GM21576 (cell line): ENCODE measurements at regions not wholly inside any gene's neighbourhood (a gene's known extent, or its start where the extent isn't known, plus 50 kb on each side); places are given as distances from the start of the nearest gene placed in this dataset.
A peak's percentile ranks its signal among the peaks of the same experiment; 100 is the strongest.

Experiments
- ATAC-seq: cut with Tn5 transposase; IDR thresholded peaks from one replicate; pipeline ENCODE4 v1.9.1; 2021; ENCODE audit warnings: mild to moderate bottlenecking, moderate library complexity; ENCODE audit not compliant: unreplicated experiment

DNA sequence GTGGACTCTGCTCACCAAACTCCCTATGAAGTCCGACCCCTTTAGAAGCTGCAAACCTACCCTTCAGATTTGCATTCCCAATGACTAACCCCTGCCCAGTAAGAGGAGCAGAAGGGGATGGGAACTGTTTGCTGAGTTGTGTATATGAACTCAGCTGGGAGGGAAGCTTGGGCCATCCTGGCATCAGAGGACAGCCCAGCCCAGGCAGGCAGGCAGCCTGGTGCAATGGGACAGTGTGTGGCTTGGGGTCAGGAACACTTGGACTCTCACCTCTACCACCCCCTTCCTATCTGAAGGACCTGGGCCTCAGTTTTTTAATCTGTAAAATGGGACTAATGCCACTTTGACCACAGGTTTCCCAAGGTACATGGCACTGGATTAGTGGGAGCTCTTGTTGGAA is 147.4 kb upstream of the GPR26 start:
- no peak for ATAC-seq

DNA sequence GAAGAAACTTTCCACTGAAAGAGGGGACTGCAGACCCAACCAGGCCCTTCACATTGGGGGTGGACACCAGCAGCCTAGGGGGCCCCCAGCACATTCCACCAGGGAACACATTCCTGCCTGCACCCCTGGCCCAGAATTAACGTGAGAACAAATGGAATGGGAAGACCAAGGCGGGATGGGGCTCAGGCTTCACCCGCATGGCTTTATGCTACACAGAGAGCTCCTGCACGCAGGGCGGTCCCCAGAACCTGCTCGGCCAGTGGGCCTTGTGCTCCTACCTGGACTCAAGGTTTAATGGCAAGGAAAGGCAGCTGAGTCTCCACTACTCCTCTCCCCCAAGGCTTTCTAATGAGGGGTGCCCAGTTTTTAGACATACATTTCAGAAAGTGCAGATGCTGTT is 146.3 kb upstream of the GPR26 start:
- ATAC-seq: no peak

DNA sequence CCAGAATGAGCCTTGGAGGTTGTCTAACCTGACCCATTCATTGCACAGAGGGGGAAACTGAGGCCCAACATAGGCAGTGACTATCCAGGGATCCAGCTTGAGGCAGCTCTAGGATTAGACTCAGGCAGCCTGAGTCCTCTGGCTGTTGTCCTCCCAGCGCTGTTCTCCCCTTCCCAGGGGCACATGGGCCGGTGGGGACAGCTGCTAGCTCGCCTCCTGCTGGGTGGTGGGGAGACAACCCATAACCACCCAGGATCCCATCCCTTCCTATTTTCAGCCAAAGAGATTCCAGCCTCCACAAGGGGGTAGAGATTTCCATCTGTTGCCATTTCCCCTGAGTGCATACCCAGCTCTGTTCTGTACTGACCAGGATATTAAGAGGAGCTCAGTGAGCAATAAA is 145.1 kb upstream of the GPR26 start:
- no peak for ATAC-seq

DNA sequence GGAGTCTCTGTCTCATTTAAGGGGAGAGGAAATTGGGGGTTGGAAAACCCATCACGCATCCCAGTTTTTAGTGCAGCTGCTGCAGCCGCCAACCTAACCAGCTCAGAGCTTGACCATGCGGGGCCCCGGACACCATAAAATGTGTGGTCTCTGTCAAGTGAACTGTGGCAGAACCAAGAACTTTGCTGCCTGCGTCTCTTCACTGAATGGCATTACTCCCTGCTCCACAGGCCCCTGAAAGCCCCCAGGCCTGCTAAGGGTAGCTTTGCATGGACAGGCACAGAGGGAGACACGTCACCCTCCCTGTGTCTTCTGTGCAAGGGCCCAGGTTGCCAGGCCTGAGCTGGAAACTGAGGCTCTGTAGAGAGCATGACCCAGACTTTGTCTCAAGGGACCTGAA is 144.6 kb upstream of the GPR26 start:
- ATAC-seq: no peak

DNA sequence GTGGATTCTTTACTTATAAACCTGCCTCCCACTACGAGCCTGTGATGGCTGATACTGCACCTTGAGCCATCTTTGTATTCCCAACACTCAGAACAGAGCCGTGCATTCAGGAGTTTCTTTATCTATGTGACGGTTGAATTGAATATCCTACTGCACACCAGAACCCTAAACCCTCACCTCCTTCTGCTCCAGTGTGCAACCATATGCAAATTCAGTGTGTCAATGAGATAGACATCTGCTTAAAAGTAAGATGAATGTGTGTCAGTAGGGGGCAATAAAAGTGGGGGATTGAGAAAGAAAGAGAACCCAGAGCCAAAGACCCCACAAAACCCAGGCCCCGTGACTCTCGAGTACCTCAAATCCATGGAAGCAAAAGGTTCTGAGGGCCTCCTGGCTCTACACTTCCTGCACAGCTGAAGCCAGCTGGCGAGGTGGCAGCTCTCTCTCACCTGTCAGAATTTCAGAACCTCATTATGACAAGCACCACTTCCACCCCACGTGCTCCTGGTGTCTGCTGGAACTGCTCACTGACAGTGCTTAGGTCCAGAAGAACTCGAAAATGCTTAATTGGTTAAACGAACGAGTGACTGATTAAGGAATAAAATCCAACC is 143.3 kb upstream of the GPR26 start:
- no peak for ATAC-seq

DNA sequence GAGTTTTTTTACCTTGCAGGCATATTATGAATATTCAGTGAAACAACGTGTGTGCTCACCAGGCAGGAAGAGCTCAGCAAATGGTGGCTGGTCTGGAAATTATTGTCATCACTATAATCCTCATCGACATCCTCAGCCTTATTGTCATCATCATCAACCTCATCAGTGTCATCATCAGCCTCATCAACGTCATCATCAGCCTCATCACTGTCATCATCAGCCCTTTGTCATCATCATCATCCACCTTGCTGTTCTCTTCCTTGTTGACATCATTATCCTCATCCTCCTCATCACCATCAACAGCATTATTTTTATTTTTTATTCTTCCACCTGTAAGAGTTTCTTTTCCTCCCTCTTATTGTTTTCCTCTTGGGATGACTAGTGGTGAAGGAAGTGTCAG is 142.3 kb upstream of the GPR26 start:
- ATAC-seq: no peak

DNA sequence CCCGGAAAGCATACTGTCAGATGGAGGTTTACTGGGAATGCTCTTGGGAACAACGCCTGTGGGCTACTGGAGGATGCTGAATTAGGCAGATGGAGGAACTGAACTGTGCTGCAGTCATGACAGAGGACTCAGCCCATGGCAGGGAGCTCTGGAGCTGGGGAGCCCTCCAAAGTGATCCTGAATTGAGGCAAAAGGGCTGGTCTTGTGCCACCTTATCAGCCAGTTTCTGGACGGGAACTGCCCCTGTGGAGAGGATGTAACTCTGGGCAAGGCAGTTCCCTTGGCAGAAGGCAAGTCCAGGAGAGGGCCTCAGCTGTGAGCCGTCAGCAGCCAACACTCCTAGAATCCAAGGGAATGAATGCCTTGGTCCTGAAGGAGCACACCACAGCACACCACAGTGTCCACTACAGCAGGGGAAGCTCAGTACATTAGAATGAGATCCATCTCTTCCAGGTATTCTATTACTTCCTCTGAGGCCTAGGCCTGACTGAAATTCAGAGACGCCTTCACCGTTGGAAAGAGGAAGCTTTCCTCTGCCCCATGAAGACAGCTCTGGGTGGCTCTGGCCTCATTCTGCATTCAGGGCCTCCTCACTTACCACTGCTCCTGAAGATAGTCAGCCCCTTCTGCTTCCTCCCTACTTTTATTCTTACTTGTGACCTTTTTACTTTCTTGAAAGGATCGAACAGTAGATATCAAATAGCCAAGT is 139.6 kb upstream of the GPR26 start:
- ATAC-seq: no peak

DNA sequence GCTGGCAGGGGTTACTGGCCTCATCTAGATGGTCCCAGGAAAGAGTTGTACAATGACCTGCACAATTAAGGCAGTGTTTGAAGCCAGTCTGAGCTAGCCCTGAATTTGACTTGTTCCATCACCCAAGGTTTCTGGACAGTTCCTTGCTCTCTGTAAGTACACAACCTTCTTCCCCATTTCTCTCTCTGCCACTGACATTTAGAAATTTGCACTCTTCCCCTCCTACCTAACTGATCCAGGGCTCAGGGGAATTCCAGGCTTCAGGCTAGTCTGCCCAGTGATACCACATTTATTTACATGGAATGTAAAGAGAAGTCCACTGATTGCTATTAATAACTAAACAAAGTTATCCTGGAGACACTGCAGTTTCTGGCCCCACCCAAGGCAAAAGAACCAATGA is 139.0 kb upstream of the GPR26 start:
- ATAC-seq: no peak

DNA sequence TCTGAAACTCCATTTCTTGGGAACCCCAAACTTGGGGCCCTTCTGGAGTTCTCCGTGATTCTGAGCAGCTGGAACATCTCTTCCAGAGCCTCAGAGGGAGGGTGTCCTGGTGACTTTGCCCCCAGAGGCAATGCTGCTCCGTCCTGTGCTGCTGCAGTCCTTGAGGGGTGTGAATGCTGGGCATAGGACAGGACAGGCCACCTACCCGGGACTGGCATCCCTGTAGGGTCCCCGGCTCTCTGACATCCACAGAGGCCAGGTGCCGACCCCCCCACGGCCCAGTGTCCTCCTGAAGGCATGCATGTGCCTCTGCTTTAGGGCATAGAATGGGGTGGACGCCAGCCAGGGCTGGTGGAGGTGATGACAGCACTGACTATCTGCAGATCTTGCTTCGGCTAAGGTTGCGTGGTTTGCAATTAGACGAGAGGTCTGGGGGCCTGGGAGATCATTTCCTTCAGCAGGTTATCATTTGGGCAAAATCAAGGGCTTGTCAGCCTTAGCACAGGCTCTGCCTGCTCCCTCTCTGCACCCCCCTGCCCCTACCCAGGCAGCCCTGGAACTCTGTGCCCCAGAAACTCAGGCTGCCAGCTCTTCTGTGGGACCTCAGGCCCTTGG is 136.9 kb upstream of the GPR26 start:
- no peak for ATAC-seq

DNA sequence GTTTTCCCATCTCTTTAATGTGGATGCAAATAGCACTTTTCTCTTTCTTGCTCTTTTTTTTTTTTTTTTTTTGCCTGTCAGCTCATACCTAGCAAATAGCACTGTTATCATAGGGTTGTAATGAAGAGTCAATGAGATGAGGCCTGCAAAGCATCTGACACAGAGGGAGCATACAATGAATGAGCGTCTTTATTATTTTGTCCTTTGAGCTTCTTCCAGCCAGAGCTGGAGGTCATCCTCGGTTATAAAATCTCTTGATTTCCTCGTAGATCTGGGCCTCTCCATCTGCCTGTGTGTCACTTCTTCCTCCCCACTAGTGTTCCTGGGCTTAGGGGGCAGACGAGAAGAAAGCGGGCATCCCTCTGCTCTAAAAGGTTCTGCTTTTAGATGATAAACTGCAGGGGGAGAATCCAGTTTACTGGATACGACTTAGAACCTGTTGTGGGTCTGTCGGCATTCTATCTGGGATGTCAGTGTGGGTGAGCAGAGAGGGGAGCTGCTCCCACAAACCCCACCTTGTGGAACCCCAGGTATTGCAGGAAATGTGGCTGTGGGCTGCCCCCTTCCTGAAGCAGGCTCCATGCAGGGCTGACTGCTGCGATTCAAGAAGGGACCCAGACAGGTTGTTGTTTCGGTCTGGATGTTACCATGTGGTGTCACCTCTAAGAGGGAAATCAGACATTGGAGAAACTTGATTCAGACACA is 135.8 kb upstream of the GPR26 start:
- no peak for ATAC-seq

DNA sequence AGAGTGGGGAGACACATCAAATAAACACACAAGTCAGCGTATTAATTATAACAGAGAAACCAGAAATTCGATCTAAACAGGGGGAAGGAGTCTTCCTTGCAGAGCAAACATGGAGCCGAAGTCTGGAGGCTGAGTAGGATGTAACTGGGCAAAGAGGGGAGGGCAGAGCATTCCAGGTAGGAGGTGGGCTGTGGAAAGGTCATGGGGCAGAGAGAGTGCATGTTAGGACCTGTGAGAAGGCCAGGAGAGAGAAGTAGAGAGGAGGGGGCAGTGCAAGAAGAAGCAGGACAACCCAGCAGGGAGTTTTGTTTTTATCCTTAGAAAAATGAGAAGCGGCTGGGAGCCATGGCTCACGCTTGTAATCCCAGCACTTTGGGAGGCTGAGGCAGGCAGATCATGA is 130.8 kb upstream of the GPR26 start:
- no peak for ATAC-seq

DNA sequence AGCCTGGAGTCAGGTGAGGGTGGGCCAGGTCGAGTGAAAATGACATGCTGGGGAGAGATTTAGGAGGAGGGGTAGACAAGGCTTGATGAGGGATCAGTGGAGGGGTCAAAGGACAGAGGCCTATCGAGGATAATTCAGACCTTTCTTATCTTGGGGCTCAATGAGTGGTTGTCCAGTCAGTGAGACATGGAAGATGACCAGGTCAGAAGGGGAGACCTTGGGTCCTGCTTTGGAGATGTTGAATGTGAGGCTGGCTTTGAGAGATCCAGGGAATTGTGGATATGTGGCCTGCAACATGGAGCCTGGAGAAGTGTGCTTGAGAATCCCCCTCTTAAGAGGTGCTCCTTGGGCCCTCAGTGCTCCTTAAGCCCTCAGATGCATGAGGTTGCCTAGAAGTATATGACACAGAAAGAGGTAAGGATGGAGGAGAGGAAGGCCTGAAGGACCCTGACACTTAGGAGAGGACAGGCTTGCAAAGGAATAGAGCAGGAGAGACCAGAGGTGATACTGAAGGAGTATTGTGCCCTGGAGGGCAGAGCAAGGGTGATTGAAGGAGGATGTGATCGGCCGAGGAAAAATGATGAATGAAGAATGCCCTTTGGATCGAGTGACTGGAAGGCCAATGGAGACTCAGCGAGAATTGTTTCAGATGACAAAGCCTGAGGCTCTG is 129.8 kb upstream of the GPR26 start:
- no peak for ATAC-seq

DNA sequence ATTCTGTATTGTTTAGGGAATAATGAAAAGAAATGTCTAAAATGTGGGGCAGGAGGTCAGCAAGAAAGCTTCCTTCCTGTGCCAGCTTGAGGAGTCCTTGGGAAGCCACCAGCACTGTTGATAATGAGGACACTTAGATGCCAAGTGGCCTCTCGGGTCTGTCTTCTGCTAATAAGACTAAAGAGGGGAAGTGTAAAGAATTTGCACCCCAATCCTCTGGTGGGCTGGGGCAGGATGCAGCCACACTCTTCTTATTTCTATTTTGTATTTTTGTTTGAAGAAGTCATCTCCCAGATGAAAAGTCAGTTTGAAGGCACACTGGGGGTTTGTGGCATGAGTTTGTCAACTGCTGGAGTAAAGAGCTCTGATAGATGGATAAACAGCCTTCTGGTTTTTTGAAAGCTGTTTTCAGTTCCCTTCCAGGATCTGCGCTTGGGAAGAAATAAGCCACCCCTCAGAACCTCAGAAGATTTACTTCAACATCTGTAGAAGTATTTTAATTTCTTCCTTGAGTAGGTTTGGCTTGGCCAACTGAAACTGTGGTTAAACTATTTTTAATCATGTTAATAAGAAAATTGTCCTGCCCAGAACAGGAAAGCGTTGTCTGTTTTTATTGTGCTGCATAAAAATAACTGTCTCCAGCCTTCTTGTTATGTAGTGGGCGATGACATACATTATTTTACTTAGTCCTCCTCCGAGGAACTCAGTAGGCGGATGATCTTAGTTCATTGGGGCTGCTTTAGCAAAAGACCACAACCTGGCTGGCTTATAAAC is 128.8 kb upstream of the GPR26 start:
- peak; percentile 60 for ATAC-seq

DNA sequence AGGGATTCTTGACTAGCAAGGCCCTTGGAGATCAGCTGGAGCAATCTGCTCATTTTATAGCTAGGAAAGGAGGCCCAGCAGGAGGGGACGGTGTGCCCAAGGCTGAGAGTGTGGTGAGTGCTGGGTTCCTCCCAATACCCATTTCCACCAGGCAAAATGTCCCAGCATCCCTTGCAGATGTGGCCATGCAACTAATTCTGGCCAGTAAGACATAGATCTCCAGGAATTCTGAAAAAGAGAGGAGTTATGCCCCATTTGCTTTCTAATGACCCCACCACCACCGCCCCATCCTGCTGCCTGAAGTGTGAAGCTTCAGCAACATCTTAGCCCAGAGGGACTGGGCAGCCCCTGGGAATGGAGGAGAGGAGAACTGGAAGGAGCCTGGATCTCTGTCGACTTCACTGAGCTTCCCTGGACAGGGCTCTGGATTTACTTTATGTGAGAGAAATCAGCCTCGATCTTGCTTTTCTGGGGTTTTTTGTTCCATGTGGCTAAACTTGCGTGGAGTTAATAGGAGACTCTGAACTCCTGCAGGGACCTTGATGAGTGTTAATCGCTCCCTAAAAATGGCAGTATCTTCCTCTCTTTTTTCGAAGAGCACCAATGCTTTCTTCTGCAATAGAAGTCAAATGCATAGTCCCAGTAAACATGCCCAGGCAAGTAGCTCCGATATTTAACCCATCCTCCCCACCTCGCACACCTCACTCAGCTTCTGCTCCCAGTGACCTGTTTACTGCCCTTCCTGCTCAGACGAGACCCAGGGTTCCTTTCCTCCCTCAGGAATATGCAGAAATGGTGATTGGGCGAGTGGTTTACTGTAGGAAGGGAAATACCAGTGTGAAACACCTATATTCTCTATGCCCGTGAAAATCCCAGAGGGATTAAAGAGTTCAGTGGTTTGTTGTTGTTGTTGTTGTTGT is 127.5 kb upstream of the GPR26 start:
- no peak for ATAC-seq

DNA sequence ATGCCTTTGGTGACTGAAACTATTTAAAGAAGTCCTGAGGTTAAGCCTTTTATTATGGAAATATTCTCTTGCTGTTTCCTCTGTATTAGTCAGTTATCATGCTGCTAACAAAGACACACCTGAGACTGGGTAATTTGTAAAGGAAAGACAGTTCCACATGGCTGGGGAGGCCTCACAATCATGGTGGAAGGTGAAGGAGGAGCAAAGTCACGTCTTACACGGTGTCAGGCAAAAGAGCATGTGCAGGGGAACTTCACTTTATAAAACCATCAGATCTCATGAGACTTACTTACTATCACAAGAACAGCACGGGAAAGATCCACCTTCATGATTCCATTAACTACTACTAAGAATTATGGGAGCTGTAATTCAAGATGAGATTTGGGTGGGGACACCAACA is 121.2 kb upstream of the GPR26 start:
- ATAC-seq: no peak

DNA sequence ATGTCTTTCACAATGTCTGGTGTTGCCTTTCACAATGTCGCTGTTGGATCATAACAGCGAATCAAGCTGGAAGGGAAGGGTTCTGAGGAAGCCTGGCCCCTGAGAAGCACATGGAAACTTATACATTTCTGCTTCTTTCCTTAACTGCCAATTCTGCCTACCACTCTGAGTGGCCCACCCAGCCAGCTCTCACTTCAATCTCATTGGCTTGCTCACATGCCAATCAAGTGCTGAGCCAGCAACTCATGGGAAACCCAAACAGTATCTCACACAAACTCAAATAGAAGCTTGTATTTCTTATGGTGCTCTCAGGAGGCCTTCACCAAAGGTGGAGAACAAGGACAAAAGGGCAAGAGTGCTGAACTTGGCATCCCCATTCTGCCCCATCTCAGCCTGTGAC is 117.4 kb upstream of the GPR26 start:
- no peak for ATAC-seq

DNA sequence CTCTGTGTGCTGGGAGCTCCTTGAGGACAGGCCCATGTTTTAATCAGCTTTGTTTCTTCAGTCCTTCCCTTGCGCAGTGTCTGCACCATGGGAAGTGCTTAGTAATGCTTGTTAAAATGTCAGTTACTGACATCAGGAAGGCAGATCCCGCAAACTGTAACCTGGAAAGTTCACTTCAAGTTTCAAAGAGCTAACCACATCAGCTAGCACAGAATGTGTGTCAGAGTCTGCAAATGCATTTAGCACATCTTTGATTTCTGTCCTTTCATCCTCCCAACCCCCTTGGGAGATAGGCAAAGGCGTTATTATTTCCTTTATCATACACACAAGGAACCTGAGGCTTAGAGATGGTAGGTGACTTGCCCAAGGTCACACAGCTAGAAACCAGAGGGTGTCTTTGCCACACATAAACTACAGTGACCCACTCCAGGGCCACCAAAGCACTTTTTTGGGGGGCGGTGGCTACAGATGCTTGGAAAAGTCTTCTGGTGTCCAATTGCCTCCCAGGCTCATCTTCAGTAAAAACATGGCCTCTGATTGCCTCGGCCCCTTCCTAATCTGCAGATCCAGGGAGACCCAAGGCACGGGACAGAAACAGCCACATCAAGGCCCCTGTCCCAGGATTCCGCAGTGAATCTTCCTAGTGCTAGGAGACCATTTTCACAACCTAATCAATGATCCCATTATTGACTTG is 116.2 kb upstream of the GPR26 start:
- no peak for ATAC-seq

DNA sequence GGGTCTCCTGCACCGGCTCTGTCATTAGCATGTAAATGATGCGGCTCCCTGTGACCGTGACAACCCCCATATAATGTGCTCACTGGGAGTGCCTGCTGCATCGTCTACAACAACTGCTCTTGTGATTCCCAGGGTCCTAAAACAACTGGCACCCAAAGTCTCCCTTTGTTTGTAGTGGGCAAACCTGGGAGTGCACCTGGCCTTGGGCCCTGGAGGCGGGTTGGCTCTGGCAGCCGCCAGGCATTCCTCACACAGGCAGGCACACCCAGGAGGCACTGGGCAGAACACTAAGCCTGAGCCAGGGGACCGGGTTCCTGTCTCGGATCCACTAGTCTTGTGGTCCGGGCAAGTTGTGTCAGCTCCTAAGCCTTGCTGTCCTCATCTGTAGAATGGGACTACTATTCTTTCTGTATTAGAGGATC is 115.5 kb upstream of the GPR26 start:
- ATAC-seq: no peak

DNA sequence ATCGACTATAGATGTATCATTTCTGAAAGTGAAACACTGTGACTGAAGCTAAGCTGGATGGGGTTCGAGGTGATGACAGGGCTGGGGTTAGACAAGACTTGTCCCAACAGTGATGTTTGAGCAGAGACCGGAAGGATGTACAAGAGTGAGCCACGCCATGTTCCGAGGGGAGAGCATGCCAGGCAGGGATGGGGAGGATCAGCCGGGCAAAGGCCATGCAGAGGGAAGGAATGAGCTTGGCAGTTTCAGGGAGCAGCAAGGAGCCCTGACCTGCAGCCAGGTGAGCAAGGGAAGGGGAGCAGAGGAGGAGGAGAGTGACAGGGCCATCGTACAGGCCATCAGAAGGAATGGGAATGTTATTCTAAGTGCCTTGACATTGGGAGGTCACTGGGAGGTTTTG is 114.9 kb upstream of the GPR26 start:
- ATAC-seq: no peak
